GM12878 (cell line): ENCODE measurements at regions not wholly inside any gene's neighbourhood (a gene's known extent, or its start where the extent isn't known, plus 50 kb on each side); places are given as distances from the start of the nearest gene placed in this dataset.

Experiments
- ATAC-seq: fragments of 200-7000 bp; cut with Tn5 transposase; 3 replicates; pipeline ENCODE4 v1.9.1; 2020; ENCODE audit warnings: mild to moderate bottlenecking, moderate library complexity
- BruUV-seq: library from RNA; stranded (reverse); fragments of 400-500 nt; replicated peaks from 2 replicates; lab custom pipeline; 2021; lab: Mats Ljungman, UMichigan
- CTCF ChIA-PET: fragments of 300-600 bp; sonication (Branson Sonifier 250); formaldehyde crosslinking; extraction: SDS; loops from one replicate; lab custom pipeline; 2021; ENCODE audit warnings: inconsistent platforms; lab: Yijun Ruan, JAX
- POLR2A ChIA-PET: fragments of 350-600 bp; formaldehyde crosslinking; extraction: SDS; loops from one replicate; lab custom pipeline; 2021; ENCODE audit warnings: inconsistent platforms; lab: Charles Lee
- RAD21 ChIA-PET: fragments of 300-600 bp; sonication (Branson Sonifier 250); formaldehyde crosslinking; loops from one replicate; lab custom pipeline; 2023; ENCODE audit warnings: antibody characterized with exemption; ENCODE audit not compliant: unreplicated experiment; lab: Charles Lee
- SMC1A ChIA-PET: fragments of 300-600 bp; sonication (Branson Sonifier 250); formaldehyde crosslinking; loops from one replicate; lab custom pipeline; 2023; ENCODE audit not compliant: unreplicated experiment, uncharacterized antibody; lab: Charles Lee
- DNase-seq: peaks from one replicate; pipeline ENCODE4 v3.0.0-alpha.2; 2011; ENCODE audit warnings: low read depth, low spot score
- FAIRE-seq: peaks from 3 replicates; lab custom pipeline; 2011; peaks lifted over from hg19 to GRCh38; lab: Jason Lieb, UNC
- H2AFZ ChIP-seq: 2 replicates; pipeline ENCODE4 v1.6.0; 2011; ENCODE audit warnings: low read depth, low read length, control low read depth; ENCODE audit not compliant: control insufficient read depth
- H3K27ac ChIP-seq: 2 replicates; pipeline ENCODE4 v1.5.1; 2011; ENCODE audit warnings: control low read depth; ENCODE audit not compliant: control insufficient read depth, insufficient read depth
- H3K27me3 ChIP-seq, 2 experiments: replicated peaks in 1 of 2; 2 replicates each; pipeline versions ENCODE4 v1.6.0 to v1.6.1; 2011; ENCODE audit warnings: low read length in 1 of 2; ENCODE audit not compliant: control insufficient read depth in 2 of 2, insufficient read depth in 2 of 2
- H3K36me3 ChIP-seq, 2 experiments: 2 replicates each; pipeline ENCODE4 v1.5.1; 2011; ENCODE audit warnings: low read length in 1 of 2; ENCODE audit not compliant: control insufficient read depth in 2 of 2, insufficient read depth in 2 of 2
- H3K4me1 ChIP-seq: 2 replicates; pipeline ENCODE4 v1.6.1; 2011; ENCODE audit warnings: mild to moderate bottlenecking, low read length, moderate library complexity, mixed read lengths; ENCODE audit not compliant: control insufficient read depth, insufficient read depth
- H3K4me2 ChIP-seq: 2 replicates; pipeline ENCODE4 v1.6.0; 2011; ENCODE audit warnings: control low read depth; ENCODE audit not compliant: control insufficient read depth, insufficient read depth
- H3K4me3 ChIP-seq: fragments of 200-600 bp; sonication (generic); 2 replicates; pipeline ENCODE4 v1.5.1; 2016
- H3K79me2 ChIP-seq: 2 replicates; pipeline ENCODE4 v1.6.0; 2011; ENCODE audit warnings: low read length; ENCODE audit not compliant: control insufficient read depth, insufficient read depth
- H3K9ac ChIP-seq: 2 replicates; pipeline ENCODE4 v1.8.0; 2011; ENCODE audit warnings: low read length, control low read depth, mixed read lengths; ENCODE audit not compliant: control insufficient read depth, insufficient read depth
- H3K9me3 ChIP-seq: replicated peaks from 3 replicates; pipeline ENCODE4 v1.5.1; 2011; ENCODE audit warnings: mild to moderate bottlenecking, low read length; ENCODE audit not compliant: control insufficient read depth, insufficient read depth
- H4K20me1 ChIP-seq: 2 replicates; pipeline ENCODE4 v1.6.0; 2011; ENCODE audit not compliant: control insufficient read depth, insufficient read depth
- CEBPZ ChIP-seq: fragments of 150-350 bp; IDR thresholded peaks from 2 replicates; pipeline ENCODE4 v1.6.1; 2016; ENCODE audit warnings: low read depth, low read length
- CTCF ChIP-seq, 3 experiments: IDR thresholded peaks in 2 of 3; conservative IDR thresholded peaks in 1 of 3; 2 replicates each; pipeline ENCODE4 v1.5.1; 2011; ENCODE audit warnings: low read depth in 3 of 3, low read length in 3 of 3, mild to moderate bottlenecking in 3 of 3, control low read depth in 2 of 3, moderate library complexity in 2 of 3, inconsistent platforms in 1 of 3, mixed read lengths in 1 of 3; ENCODE audit not compliant: control insufficient read depth in 2 of 3, insufficient read depth in 1 of 3; ENCODE audit errors: extremely low read depth in 1 of 3
- LARP7 ChIP-seq: fragments of 450-650 bp; IDR thresholded peaks from 2 replicates; pipeline ENCODE4 v1.6.1; 2017; ENCODE audit warnings: mild to moderate bottlenecking
- NFYB ChIP-seq: IDR thresholded peaks from 2 replicates; pipeline ENCODE4 v1.6.1; 2011; ENCODE audit warnings: low read depth, mild to moderate bottlenecking, low read length, improper control_type of control experiment, moderate library complexity; ENCODE audit not compliant: insufficient read depth
- PRDM15 ChIP-seq: fragments of 450-650 bp; formaldehyde crosslinking; IDR thresholded peaks from 2 replicates; pipeline ENCODE4 v1.4.0; 2020; ENCODE audit warnings: mild to moderate bottlenecking, moderate library complexity
- STAT3 ChIP-seq: IDR thresholded peaks from 2 replicates; pipeline ENCODE4 v1.6.1; 2011; ENCODE audit warnings: low read depth, low read length, improper control_type of control experiment
- SUZ12 ChIP-seq: fragments of 200-600 bp; sonication (generic); IDR thresholded peaks from one replicate; pipeline ENCODE4 v1.6.1; 2018; ENCODE audit warnings: antibody characterized with exemption, mild to moderate bottlenecking; ENCODE audit not compliant: unreplicated experiment
- ZBTB4 ChIP-seq: fragments of 450-650 bp; formaldehyde crosslinking; IDR thresholded peaks from 2 replicates; pipeline ENCODE4 v1.4.0; 2022; ENCODE audit warnings: mild to moderate bottlenecking, moderate library complexity
- WGBS: methylation state at CpG from one replicate; pipeline ENCODE4 v1.1.6; 2016; ENCODE audit warnings: low lambda C conversion rate; ENCODE audit not compliant: insufficient replicate concordance, insufficient coverage; ENCODE audit errors: missing lambda C conversion rate; 5-methylcytosine and 5-hydroxymethylcytosine counted together
- in situ Hi-C: fragments of 300-500 bp; cut with MboI; formaldehyde crosslinking; loops from 9 replicates; pipeline ENCODE4 v1.14.3; 2018; ENCODE audit warnings: mixed read lengths
- intact Hi-C: fragments of 100-400 bp; cut with micrococcal nuclease; formaldehyde crosslinking; loops from one replicate; pipeline ENCODE4 v1.14.2; 2022; ENCODE audit not compliant: unreplicated experiment

GRCh38 chr1:239909898-239910297, 181.8 kb upstream of the FMN2 start:
- no TSS peak for BruUV-seq
- CTCF ChIA-PET: interaction anchor here (2.0 kb wide), 1 partner anchor 12 kb away, joined by 4 read pairs; no protein-coding TSS in a partner anchor
- FAIRE-seq: no peak
- Histone ChIP-seq H3K4me2 (no peak overlapping the region), H3K36me3 (no peaks in the 10 kb centered on the region), H3K79me2 (no peaks in the 10 kb centered on the region), H3K27me3 (no peaks in the 10 kb centered on the region), H3K4me1 (no peaks in the 10 kb centered on the region), H2AFZ (no peak overlapping the region), H4K20me1 (no peaks in the 10 kb centered on the region), H3K4me3 (no peak overlapping the region), H3K9ac (no peak overlapping the region), H3K27ac (no peak overlapping the region), H3K9me3 (no peaks in the 10 kb centered on the region)
- POLR2A ChIA-PET: no interaction called here
- RAD21 ChIA-PET: no interaction called here
- SMC1A ChIA-PET: no interaction called here
- WGBS: 32% methylated on average over 10 of the region's 10 CpGs
- ATAC-seq: no peak
- intact Hi-C loops: no loop called here
- in situ Hi-C loops: no loop called here
- no peak for DNase-seq
- TF ChIP-seq NFYB (no peak), STAT3 (no peak), LARP7 (no peak), ZBTB4 (CRISPR knock-in tag) (no peak), CEBPZ (no peak), CTCF (IDR thresholded peaks at IDR 0.05 in 2 of 3, conservative IDR thresholded peaks at IDR 0.05 in 1 of 3; ENCODE audit: control insufficient read depth in 2 of 3, extremely low read depth in 1 of 3, insufficient read depth in 1 of 3, low read depth in 3 of 3, low read length in 3 of 3) (no peak), SUZ12 (no peak), PRDM15 (CRISPR knock-in tag) (no peak)
